Pancreas (tissue), 10 donors: ENCODE measurements at regions not wholly inside any gene's neighbourhood (a gene's known extent, or its start where the extent isn't known, plus 50 kb on each side); places are given as distances from the start of the nearest gene placed in this dataset.

ENCODE experiments used
- ATAC-seq, 4 donors: fragments of 200-7000 bp; cut with Tn5 transposase; one replicate each; pipeline versions ENCODE4 v1.8.0 to v1.9.1; 2020; ENCODE audit warnings: mild to moderate bottlenecking in 4 of 4, moderate library complexity in 4 of 4
- DNase-seq, 6 donors: peaks; one replicate each; pipeline ENCODE4 v3.0.0-alpha.2; 2020
- FAIRE-seq: peaks from 2 replicates; lab custom pipeline; 2012; peaks lifted over from hg19 to GRCh38; lab: Jason Lieb, UNC
- H3K27ac ChIP-seq, 4 donors: fragments of 200-600 bp; sonication (generic); 1 replicate in 3 of 4; 2 replicates in 1 of 4; pipeline versions ENCODE4 v1.5.0 to v1.8.0; 2020
- H3K27me3 ChIP-seq, 4 donors: fragments of 200-600 bp; one replicate each; pipeline ENCODE4 v1.8.0; 2021
- H3K36me3 ChIP-seq, 3 donors: fragments of 200-600 bp; sonication (generic) in 1 of 3; one replicate each; pipeline versions ENCODE4 v1.5.0 to v1.8.0; 2020 to 2021
- H3K4me1 ChIP-seq, 3 donors: fragments of 200-600 bp; one replicate each; pipeline ENCODE4 v1.8.0; 2021
- H3K4me3 ChIP-seq, 4 donors: fragments of 200-600 bp; sonication (generic) in 2 of 4; one replicate each; pipeline versions ENCODE4 v1.5.0 to v1.8.0; 2020 to 2021
- H3K9me3 ChIP-seq, 4 donors: fragments of 200-600 bp; one replicate each; pipeline ENCODE4 v1.8.0; 2021
- CTCF ChIP-seq, 4 donors: fragments of 200-600 bp; sonication (generic) in 3 of 4; IDR thresholded peaks; one replicate each; pipeline versions ENCODE4 v1.5.0 to v1.8.0; 2021; ENCODE audit warnings: antibody characterized with exemption in 4 of 4
- WGBS, 2 donors: extraction: QIAGEN DNeasy Blood & Tissue Kit; methylation state at CpG; one replicate each; pipeline ENCODE4 v1.1.7; 2013; 5-methylcytosine and 5-hydroxymethylcytosine counted together
- intact Hi-C, 3 donors: fragments of 100-400 bp; cut with DNase I; formaldehyde crosslinking; loops; one replicate each; pipeline versions ENCODE4 v1.11.1 to v1.14.2; 2022
- donor health status: healthy with polysubstance abuse.
- donor health status: DM: no; HTN: no; CAD: no; lungs with moderate emphysema.
- donor health status: DM: no; HTN: no; CAD: no.
- donor health status: control.
- donor health status: control.
- donor health status: Bipolar disorder and iron deficiency.
- donor health status: DM: yes; HTN: yes; CAD: no.
- donor health status: DM: no; HTN: no; CAD: no.
- donor health status: DM: no; HTN: no; CAD: no.
- donor health status: DM: yes; HTN: yes; CAD: no.

GRCh38 chr10:111747751-111748150, 435.8 kb downstream of the GPAM start:
- 69 to 75% methylated on average over 1 of the region's 1 CpG for WGBS, 2 donors
- ATAC-seq: no peak

GRCh38 chr10:111748184-111748583, 435.4 kb downstream of the GPAM start:
- Histone ChIP-seq H3K36me3 (no peaks in the 10 kb centered on the region), H3K27me3 (no peaks in the 10 kb centered on the region), H3K27ac (no peak overlapping the region), H3K9me3 (no peaks in the 10 kb centered on the region), H3K4me1 (no peaks in the 10 kb centered on the region), H3K4me3 (no peak overlapping the region)
- DNase-seq (no peak), FAIRE-seq (peak; percentile 93), ATAC-seq (no peak)
- WGBS, 2 donors: 61 to 68% methylated on average over 2 of the region's 2 CpGs
- intact Hi-C loops: no loop called here
- no peak for TF ChIP-seq CTCF (IDR thresholded peaks at IDR 0.05)

More at GRCh38 chr10:111747751-111748150, 435.8 kb downstream of the GPAM start:
- no peak overlapping the region for H3K4me3 ChIP-seq
- intact Hi-C loops: no loop called here
- FAIRE-seq (no peak), DNase-seq (no peak)
- no peaks in the 10 kb centered on the region for H3K36me3 ChIP-seq
- TF ChIP-seq CTCF (IDR thresholded peaks at IDR 0.05): no peak
- H3K9me3 ChIP-seq: no peaks in the 10 kb centered on the region
- no peaks in the 10 kb centered on the region for H3K4me1 ChIP-seq
- H3K27me3 ChIP-seq: no peaks in the 10 kb centered on the region
- H3K27ac ChIP-seq: no peak overlapping the region

- no peaks in the 10 kb centered on the region for H3K36me3 ChIP-seq
- WGBS, 2 donors: 41 to 58% methylated on average over 2 of the region's 2 CpGs
- no peak overlapping the region for H3K4me3 ChIP-seq
- intact Hi-C loops: loop anchor here in 1 of 3 donors (10.0 kb wide), 1 partner anchor 384 kb away; no protein-coding TSS in a partner anchor
- ATAC-seq (no peak), DNase-seq (no peak), FAIRE-seq (no peak)
- no peaks in the 10 kb centered on the region for H3K27me3 ChIP-seq
- TF ChIP-seq CTCF (IDR thresholded peaks at IDR 0.05): no peak
- H3K4me1 ChIP-seq: no peaks in the 10 kb centered on the region
- H3K9me3 ChIP-seq: no peaks in the 10 kb centered on the region
- H3K27ac ChIP-seq: no peak overlapping the region
Observed at GRCh38 chr10:111750165-111750849, 433.3 kb downstream of the GPAM start.

GRCh38 chr10:111756217-111757061, 427.1 kb downstream of the GPAM start:
- Histone ChIP-seq H3K27me3 (no peaks in the 10 kb centered on the region), H3K9me3 (no peaks in the 10 kb centered on the region), H3K4me1 (no peaks in the 10 kb centered on the region), H3K4me3 (no peak overlapping the region), H3K36me3 (no peaks in the 10 kb centered on the region), H3K27ac (no peak overlapping the region)
- 23 to 28% methylated on average over 14 of the region's 14 CpGs for WGBS, 2 donors
- ATAC-seq (peak; percentile 40 to 78 (median 63)), FAIRE-seq (no peak), DNase-seq (peak; percentile 5 to 59 (median 22))
- peak in 3 of 4 donors; percentile 12 to 25 (median 18) for TF ChIP-seq CTCF (IDR thresholded peaks at IDR 0.05)
- intact Hi-C loops: loop anchor here in 1 of 3 donors (10.0 kb wide), 1 partner anchor 378 kb away; no protein-coding TSS in a partner anchor
